OCI-LY1 (cell line): ENCODE measurements at regions not wholly inside any gene's neighbourhood (a gene's known extent, or its start where the extent isn't known, plus 50 kb on each side); places are given as distances from the start of the nearest gene placed in this dataset.

Experiments used
- CTCF ChIP-seq: fragments of 200-600 bp; sonication (generic), shearing (Covaris generic); IDR thresholded peaks from 2 replicates; pipeline ENCODE4 v1.5.1; 2017; ENCODE audit warnings: mild to moderate bottlenecking, antibody characterized with exemption, low read length, moderate library complexity, mixed read lengths
- EZH2 ChIP-seq: fragments of 200-600 bp; sonication (generic), shearing (Covaris generic); IDR thresholded peaks from 2 replicates; pipeline ENCODE4 v1.8.0; 2017; ENCODE audit warnings: borderline replicate concordance, mixed run types, mild to moderate bottlenecking, antibody characterized with exemption, low read length, moderate library complexity, mixed read lengths

- TF ChIP-seq EZH2 (no peak), CTCF (no peak)
These were observed 173.4 kb downstream of the SETD4 start for GRCh38 chr21:35886887-35887286.
